ENCODE measurements at regions not wholly inside any gene's neighbourhood (a gene's known extent, or its start where the extent isn't known, plus 50 kb on each side); places are given as distances from the start of the nearest gene placed in this dataset.

GRCh38 chr14:30283822-30284446 is 275.0 kb upstream of the G2E3 start:
- no peaks in the 10 kb centered on the region for H3K9me3 ChIP-seq (replicated peaks in 1 of 3)
- intact Hi-C loops (cut with DNase I): no loop called here
- no peaks in the 10 kb centered on the region for H3K4me1 ChIP-seq (replicated peaks in 1 of 2)
- no peak overlapping the region for H3K4me3 ChIP-seq
- no peaks in the 10 kb centered on the region for H3K27me3 ChIP-seq
- 37 to 62% (median 53%) methylated on average over 2 of the region's 2 CpGs for WGBS, 4 donors
- H3K27ac ChIP-seq: no peak overlapping the region
- H3K36me3 ChIP-seq (replicated peaks in 1 of 2): no peaks in the 10 kb centered on the region
- TF ChIP-seq CTCF (IDR thresholded peaks at IDR 0.05) (peak in 5 of 6 experiments; percentile 24 to 59 (median 37)), POLR2A (IDR thresholded peaks at IDR 0.05) (no peak)
- peak in 6 of 7 donors; percentile 16 to 57 (median 34) for DNase-seq

GRCh38 chr14:30284808-30285207 is 274.1 kb upstream of the G2E3 start:
- Histone ChIP-seq H3K27me3 (no peaks in the 10 kb centered on the region), H3K9me3 (replicated peaks in 1 of 3) (no peaks in the 10 kb centered on the region), H3K4me1 (replicated peaks in 1 of 2) (no peaks in the 10 kb centered on the region), H3K27ac (no peak overlapping the region), H3K4me3 (no peak overlapping the region), H3K36me3 (replicated peaks in 1 of 2) (no peaks in the 10 kb centered on the region)
- DNase-seq: no peak
- intact Hi-C loops (cut with DNase I): no loop called here
- 71 to 80% (median 72%) methylated on average over 4 of the region's 4 CpGs for WGBS, 4 donors
- TF ChIP-seq CTCF (IDR thresholded peaks at IDR 0.05): no peak
- no peak for TF ChIP-seq POLR2A (IDR thresholded peaks at IDR 0.05)

- H3K9me3 ChIP-seq (replicated peaks in 1 of 3): no peaks in the 10 kb centered on the region
- no peak for DNase-seq
- H3K4me1 ChIP-seq (replicated peaks in 1 of 2): no peaks in the 10 kb centered on the region
- no peak for TF ChIP-seq POLR2A (IDR thresholded peaks at IDR 0.05)
- no peak for TF ChIP-seq CTCF (IDR thresholded peaks at IDR 0.05)
- H3K4me3 ChIP-seq: no peak overlapping the region
- 76 to 80% (median 78%) methylated on average over 7 of the region's 7 CpGs for WGBS, 4 donors
- intact Hi-C loops (cut with DNase I): no loop called here
- H3K36me3 ChIP-seq (replicated peaks in 1 of 2): no peaks in the 10 kb centered on the region
- no peaks in the 10 kb centered on the region for H3K27me3 ChIP-seq
- H3K27ac ChIP-seq: no peak overlapping the region
These were observed 271.1 kb upstream of the G2E3 start for GRCh38 chr14:30287579-30288445.

- no peak for DNase-seq
- Histone ChIP-seq H3K9me3 (replicated peaks in 1 of 3) (no peaks in the 10 kb centered on the region), H3K4me1 (replicated peaks in 1 of 2) (no peaks in the 10 kb centered on the region), H3K4me3 (no peak overlapping the region), H3K27ac (no peak overlapping the region), H3K36me3 (replicated peaks in 1 of 2) (no peaks in the 10 kb centered on the region), H3K27me3 (no peaks in the 10 kb centered on the region)
- intact Hi-C loops (cut with DNase I): no loop called here
- 67 to 74% (median 71%) methylated on average over 3 of the region's 3 CpGs for WGBS, 4 donors
- TF ChIP-seq POLR2A (IDR thresholded peaks at IDR 0.05) (no peak), CTCF (IDR thresholded peaks at IDR 0.05) (no peak)
These were observed 269.0 kb upstream of the G2E3 start for GRCh38 chr14:30290001-30290400.
